ENCODE measurements at regions not wholly inside any gene's neighbourhood (a gene's known extent, or its start where the extent isn't known, plus 50 kb on each side); places are given as distances from the start of the nearest gene placed in this dataset.

- no peak for DNase-seq
- Mint-ChIP-seq H3K4me3 (ENCODE audit: unreplicated experiment) (no peak overlapping the region), H3K36me3 (ENCODE audit: insufficient read depth, unreplicated experiment) (no peaks in the 10 kb centered on the region), H3K27ac (ENCODE audit: unreplicated experiment) (no peak overlapping the region), H3K4me1 (ENCODE audit: low read depth, unreplicated experiment) (peaks cover 20% of the 10 kb centered on the region), H3K9me3 (ENCODE audit: unreplicated experiment) (peaks cover 32% of the 10 kb centered on the region), H3K27me3 (ENCODE audit: insufficient read depth, unreplicated experiment) (no peaks in the 10 kb centered on the region)
- Histone ChIP-seq H3K4me1 (peaks cover 25% of the 10 kb centered on the region; the same call in 1 of the 2 replicates), H3K27me3 (replicated peaks; ENCODE audit: control insufficient read depth, insufficient read depth, low read length) (no peaks in the 10 kb centered on the region), H3K9me3 (no peaks in the 10 kb centered on the region), H3K4me3 (ENCODE audit: low read depth, low read length) (no peak overlapping the region), H3K36me3 (ENCODE audit: control insufficient read depth, insufficient read depth, low read length) (no peaks in the 10 kb centered on the region)
- no peak for TF ChIP-seq CTCF (IDR thresholded peaks at IDR 0.05; ENCODE audit: insufficient read depth in 1 of 2, low read depth in 1 of 2, low read length in 1 of 2, severe bottlenecking in 1 of 2, unreplicated experiment in 1 of 2)
- ChIA-PET POLR2A (no interaction called here), CTCF (no interaction called here)
- no TSS peak for BruUV-seq (replicated peaks)
- intact Hi-C loops (cut with micrococcal nuclease; ENCODE audit: unreplicated experiment) = no loop called here
Measured at GRCh38 chr6:3545156-3545555, 88.3 kb upstream of the SLC22A23 start.

- no peaks in the 10 kb centered on the region for H3K27me3 ChIP-seq (replicated peaks; ENCODE audit: control insufficient read depth, insufficient read depth, low read length)
- peaks cover 10% of the 10 kb centered on the region for H3K9me3 Mint-ChIP-seq (ENCODE audit: unreplicated experiment)
- H3K4me1 Mint-ChIP-seq (ENCODE audit: low read depth, unreplicated experiment) = peaks cover 20% of the 10 kb centered on the region
- ChIA-PET POLR2A (no interaction called here), CTCF (no interaction called here)
- H3K4me1 ChIP-seq = peaks cover 34% of the 10 kb centered on the region
- no peak for TF ChIP-seq CTCF (IDR thresholded peaks at IDR 0.05; ENCODE audit: insufficient read depth in 1 of 2, low read depth in 1 of 2, low read length in 1 of 2, severe bottlenecking in 1 of 2, unreplicated experiment in 1 of 2)
- no peak overlapping the region for H3K4me3 Mint-ChIP-seq (ENCODE audit: unreplicated experiment)
- no peaks in the 10 kb centered on the region for H3K36me3 Mint-ChIP-seq (ENCODE audit: insufficient read depth, unreplicated experiment)
- DNase-seq = peak in 1 of 2 experiments; percentile 22
- H3K27me3 Mint-ChIP-seq (ENCODE audit: insufficient read depth, unreplicated experiment) = no peaks in the 10 kb centered on the region
- peak overlapping the region; percentile 72 for H3K27ac Mint-ChIP-seq (ENCODE audit: unreplicated experiment)
- H3K36me3 ChIP-seq (ENCODE audit: control insufficient read depth, insufficient read depth, low read length) = no peaks in the 10 kb centered on the region
- no TSS peak for BruUV-seq (replicated peaks)
- no peak overlapping the region for H3K4me3 ChIP-seq (ENCODE audit: low read depth, low read length)
- intact Hi-C loops (cut with micrococcal nuclease; ENCODE audit: unreplicated experiment) = no loop called here
- H3K9me3 ChIP-seq = no peaks in the 10 kb centered on the region
Measured at GRCh38 chr6:3542032-3542640, 85.3 kb upstream of the SLC22A23 start.

- H3K4me3 Mint-ChIP-seq (ENCODE audit: unreplicated experiment) = no peak overlapping the region
- BruUV-seq (replicated peaks) = no TSS peak
- no peaks in the 10 kb centered on the region for H3K27me3 ChIP-seq (replicated peaks; ENCODE audit: control insufficient read depth, insufficient read depth, low read length)
- H3K4me1 ChIP-seq = peaks cover 34% of the 10 kb centered on the region
- POLR2A ChIA-PET = no interaction called here
- H3K9me3 Mint-ChIP-seq (ENCODE audit: unreplicated experiment) = peaks cover 10% of the 10 kb centered on the region
- CTCF ChIA-PET = no interaction called here
- H3K27ac Mint-ChIP-seq (ENCODE audit: unreplicated experiment) = peak overlapping the region; percentile 72
- H3K36me3 Mint-ChIP-seq (ENCODE audit: insufficient read depth, unreplicated experiment) = no peaks in the 10 kb centered on the region
- H3K9me3 ChIP-seq = no peaks in the 10 kb centered on the region
- H3K4me3 ChIP-seq (ENCODE audit: low read depth, low read length) = no peak overlapping the region
- DNase-seq = peak in 1 of 2 experiments; percentile 25
- peaks cover 20% of the 10 kb centered on the region for H3K4me1 Mint-ChIP-seq (ENCODE audit: low read depth, unreplicated experiment)
- no peaks in the 10 kb centered on the region for H3K36me3 ChIP-seq (ENCODE audit: control insufficient read depth, insufficient read depth, low read length)
- intact Hi-C loops (cut with micrococcal nuclease; ENCODE audit: unreplicated experiment) = no loop called here
- TF ChIP-seq CTCF (IDR thresholded peaks at IDR 0.05; ENCODE audit: insufficient read depth in 1 of 2, low read depth in 1 of 2, low read length in 1 of 2, severe bottlenecking in 1 of 2, unreplicated experiment in 1 of 2) = no peak
- H3K27me3 Mint-ChIP-seq (ENCODE audit: insufficient read depth, unreplicated experiment) = no peaks in the 10 kb centered on the region
Measured at GRCh38 chr6:3541006-3541585, 84.2 kb upstream of the SLC22A23 start.

Data from Caco-2 (cell line).